Thyroid gland (tissue), 4 donors: ENCODE measurements at regions not wholly inside any gene's neighbourhood (a gene's known extent, or its start where the extent isn't known, plus 50 kb on each side); places are given as distances from the start of the nearest gene placed in this dataset.

Experiments used
- CTCF ChIP-seq, 6 experiments: fragments of 200-600 bp in 3 of 6; fragments of 450-650 bp in 3 of 6; sonication (generic) in 3 of 6; IDR thresholded peaks; one replicate each; pipeline ENCODE4 v1.5.1; 2016 to 2019; ENCODE audit warnings: antibody characterized with exemption in 6 of 6, mild to moderate bottlenecking in 2 of 6, inconsistent platforms in 1 of 6, moderate library complexity in 1 of 6
- POLR2A ChIP-seq, 2 donors: fragments of 450-650 bp; IDR thresholded peaks; one replicate each; pipeline ENCODE4 v1.6.1; 2017; ENCODE audit warnings: antibody characterized with exemption in 2 of 2, mild to moderate bottlenecking in 2 of 2, moderate library complexity in 1 of 2

- TF ChIP-seq CTCF (IDR thresholded peaks at IDR 0.05) (no peak), POLR2A (IDR thresholded peaks at IDR 0.05) (no peak)
These were observed 161.3 kb downstream of the THBS2 start for GRCh38 chr6:169092375-169092774.
